GM12892 (cell line): ENCODE measurements at regions not wholly inside any gene's neighbourhood (a gene's known extent, or its start where the extent isn't known, plus 50 kb on each side); places are given as distances from the start of the nearest gene placed in this dataset.

Experiments used
- DNase-seq: peaks from one replicate; pipeline ENCODE4 v3.0.0; 2011; ENCODE audit not compliant: insufficient read length
- FAIRE-seq: peaks from 2 replicates; lab custom pipeline; 2011; peaks lifted over from hg19 to GRCh38; lab: Jason Lieb, UNC
- POLR2A ChIP-seq: IDR thresholded peaks from 2 replicates; pipeline ENCODE4 v1.6.1; 2011; ENCODE audit warnings: low read depth, low read length, control low read depth
- POLR2AphosphoS5 ChIP-seq: IDR thresholded peaks from 2 replicates; pipeline ENCODE4 v1.6.1; 2011; ENCODE audit warnings: low read depth, low read length, control low read depth
- TAF1 ChIP-seq: IDR thresholded peaks from 2 replicates; pipeline ENCODE4 v1.6.1; 2011; ENCODE audit warnings: low read depth, mild to moderate bottlenecking, control low read depth, low read length, borderline replicate concordance

DNA sequence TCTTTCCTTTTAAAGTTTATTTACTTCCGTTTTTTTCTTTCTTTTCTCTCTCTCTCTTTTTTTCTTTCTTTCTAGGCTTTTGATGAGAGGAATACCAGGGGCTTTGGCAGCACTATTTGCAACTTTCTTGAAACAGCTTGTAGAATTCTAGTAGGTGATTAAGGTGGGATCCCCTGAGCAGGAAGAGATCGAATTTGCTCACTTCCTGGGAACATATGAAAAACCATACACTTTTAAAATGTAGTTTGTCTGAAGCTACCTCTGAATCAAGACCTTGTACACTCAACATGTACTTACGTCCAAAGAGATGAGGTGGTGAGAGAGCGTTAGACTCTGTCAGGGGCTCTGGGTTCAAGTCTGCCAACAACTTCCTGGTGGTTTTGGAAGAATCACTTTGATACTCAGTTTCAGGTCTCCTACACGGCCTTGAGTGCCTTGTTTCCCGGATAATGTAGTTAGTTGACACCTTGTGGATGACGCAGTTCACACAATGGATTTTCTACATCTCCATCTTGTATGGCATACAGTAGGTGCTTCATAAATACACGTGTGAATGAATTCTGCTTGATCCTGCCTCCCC lies 229.1 kb downstream of the MYCN start:
- FAIRE-seq (no peak), DNase-seq (no peak)
- TF ChIP-seq POLR2A (no peak), POLR2AphosphoS5 (no peak), TAF1 (no peak)

DNA sequence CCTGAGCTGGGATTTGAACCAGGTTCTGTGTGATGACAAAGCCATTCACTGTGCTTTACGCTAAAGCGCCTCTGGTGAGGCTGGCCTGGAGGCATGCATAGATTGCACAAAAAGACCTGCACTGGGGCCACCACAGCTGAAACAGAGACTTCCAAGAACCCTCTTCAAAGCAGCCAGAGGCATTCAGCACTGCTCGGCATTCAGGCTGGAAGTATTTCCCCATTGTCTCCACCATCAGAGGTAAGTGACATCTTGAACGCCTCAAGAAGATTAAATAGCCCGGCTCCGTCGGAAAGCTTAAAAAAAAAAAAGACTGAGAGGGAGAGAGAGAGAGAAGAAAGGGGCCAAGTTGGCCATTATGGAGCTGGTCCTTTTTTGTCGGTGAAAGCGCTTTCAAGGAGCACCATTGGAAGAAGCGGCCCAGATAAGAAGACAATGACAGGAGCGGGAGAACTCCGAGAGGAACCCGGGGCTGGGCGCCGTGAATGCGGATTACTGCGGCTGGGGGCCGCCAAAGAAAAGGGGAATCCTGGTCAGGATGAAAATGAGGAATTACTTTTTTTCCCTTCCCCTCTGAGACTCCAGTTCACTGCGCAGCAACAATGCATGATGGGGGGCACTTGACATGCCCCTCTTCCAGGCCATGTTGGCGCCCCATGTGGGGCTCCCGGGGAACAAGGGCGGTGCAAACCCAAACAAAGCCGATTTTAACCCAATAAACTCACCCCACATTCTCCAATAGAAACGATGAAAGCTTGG lies 228.3 kb downstream of the MYCN start:
- TF ChIP-seq POLR2AphosphoS5 (no peak), TAF1 (no peak), POLR2A (no peak)
- DNase-seq (no peak), FAIRE-seq (no peak)

DNA sequence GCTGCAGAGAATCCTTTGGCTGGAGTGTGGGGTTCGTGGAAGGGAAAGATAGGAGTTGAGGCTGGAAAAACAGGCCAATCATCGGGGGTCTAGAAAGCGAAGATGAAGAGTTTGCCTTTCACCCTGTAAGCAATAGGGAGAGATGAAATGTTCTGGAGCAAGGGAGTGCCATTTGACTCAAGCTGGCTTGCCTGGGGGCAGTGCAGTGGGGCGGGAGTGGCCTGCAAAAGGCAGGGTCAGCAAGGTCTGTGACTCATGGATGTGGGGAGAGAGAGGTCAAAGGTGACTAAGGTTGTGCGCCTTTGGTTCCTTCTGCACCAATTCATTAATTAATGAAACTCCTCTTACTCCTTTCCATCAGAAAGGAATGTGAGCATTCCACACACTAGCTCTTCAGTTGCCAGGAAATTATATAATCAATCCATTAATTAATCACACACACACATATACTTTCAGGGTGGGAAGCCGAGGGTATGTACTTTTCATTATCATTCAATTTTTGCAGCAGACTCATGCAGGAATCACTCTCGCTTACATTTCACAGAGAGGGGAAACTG lies 227.6 kb downstream of the MYCN start:
- TF ChIP-seq POLR2A (no peak), TAF1 (no peak), POLR2AphosphoS5 (no peak)
- FAIRE-seq (no peak), DNase-seq (no peak)

DNA sequence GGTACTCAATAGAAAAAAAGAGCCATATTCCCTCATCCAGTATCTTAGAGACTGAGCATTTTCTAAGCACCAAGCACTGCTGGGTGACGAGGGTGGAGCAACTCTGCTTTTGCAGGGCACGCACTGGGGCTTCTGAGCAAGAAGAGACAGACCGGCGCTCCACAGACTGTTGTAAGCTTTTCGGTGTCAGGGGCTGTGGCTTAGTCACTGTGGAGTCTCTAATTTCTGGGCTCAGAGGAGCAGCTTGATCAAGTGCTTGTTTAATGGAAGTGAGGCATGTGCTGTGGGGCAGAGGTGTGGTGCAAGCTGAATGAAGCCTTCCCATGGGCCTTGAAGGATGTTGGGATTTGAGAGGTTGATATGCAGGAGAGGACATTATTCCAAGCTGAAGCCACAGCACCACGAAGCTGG lies 227.1 kb downstream of the MYCN start:
- TF ChIP-seq TAF1 = no peak
- TF ChIP-seq POLR2AphosphoS5 = no peak
- no peak for TF ChIP-seq POLR2A
- DNase-seq (no peak), FAIRE-seq (no peak)

DNA sequence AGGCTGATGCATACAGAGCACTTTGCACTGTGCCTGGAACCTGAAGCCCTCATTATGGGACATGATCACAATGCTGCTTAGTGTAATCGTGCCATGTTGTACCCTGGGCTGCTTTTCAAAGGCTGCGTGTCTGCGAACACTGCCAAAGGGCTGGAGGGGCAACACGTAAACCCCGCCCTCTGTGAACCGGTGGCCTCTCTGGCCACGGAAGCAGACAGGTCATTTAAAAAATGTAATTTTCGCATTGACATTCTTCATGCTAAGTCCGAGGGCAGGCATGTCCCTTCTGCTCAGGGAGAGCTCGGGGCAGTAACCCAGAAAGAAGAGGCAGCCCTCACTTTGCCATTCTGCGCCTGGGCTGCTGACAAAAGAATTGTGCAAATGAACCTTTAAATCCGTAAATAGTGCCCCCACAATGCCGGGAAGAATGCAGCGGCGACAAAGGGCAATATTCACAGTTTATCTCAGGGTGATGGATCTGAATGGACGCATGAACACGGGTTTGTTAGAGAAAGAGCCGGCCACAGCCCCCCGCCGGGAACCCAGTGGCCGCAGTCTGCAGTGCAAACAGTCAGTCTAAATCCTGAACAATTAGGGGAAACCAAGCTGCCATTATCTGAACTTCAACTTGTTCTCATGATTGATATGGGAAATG lies 226.1 kb downstream of the MYCN start:
- DNase-seq (no peak), FAIRE-seq (no peak)
- TF ChIP-seq POLR2A (no peak), POLR2AphosphoS5 (no peak), TAF1 (no peak)

DNA sequence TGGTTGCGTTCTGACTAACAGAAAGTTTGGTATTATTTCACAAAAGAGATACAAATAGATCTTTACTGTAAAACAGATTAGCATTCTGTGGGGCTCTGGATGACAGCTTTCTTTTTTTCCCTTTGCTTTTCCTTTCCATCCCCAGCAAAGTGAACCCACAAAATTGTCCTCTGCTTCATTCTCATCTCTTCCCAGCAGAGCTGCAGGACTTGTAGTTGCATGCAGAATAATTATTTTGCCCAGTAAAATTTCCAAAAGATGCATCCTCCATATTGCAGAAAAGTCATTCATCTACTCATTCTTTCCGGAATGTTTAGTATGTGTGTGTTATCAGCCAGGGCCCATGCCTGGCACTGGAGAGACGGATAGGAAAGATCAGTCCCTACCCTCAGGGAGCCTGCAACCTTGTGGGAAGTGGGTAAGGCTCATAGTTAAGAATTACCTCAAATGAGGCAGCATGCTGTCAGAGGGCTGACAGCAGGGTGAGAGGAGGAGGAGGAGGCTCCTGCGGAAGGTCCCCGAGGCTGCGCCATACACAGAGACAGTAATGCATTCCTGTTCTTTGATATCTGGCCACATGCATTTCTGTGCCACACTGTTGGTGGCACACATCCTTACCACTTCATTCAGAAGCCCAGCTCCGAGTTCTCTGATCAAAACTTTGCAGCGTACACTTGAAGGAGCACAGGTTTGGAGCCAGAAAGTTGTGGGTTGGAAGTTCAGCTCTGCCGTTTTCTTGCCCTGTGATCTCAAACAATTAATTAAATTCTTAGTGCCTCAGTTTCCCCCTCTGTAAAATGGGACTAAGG lies 225.4 kb downstream of the MYCN start:
- no peak for DNase-seq
- TF ChIP-seq POLR2AphosphoS5 (no peak), POLR2A (no peak), TAF1 (no peak)
- no peak for FAIRE-seq

DNA sequence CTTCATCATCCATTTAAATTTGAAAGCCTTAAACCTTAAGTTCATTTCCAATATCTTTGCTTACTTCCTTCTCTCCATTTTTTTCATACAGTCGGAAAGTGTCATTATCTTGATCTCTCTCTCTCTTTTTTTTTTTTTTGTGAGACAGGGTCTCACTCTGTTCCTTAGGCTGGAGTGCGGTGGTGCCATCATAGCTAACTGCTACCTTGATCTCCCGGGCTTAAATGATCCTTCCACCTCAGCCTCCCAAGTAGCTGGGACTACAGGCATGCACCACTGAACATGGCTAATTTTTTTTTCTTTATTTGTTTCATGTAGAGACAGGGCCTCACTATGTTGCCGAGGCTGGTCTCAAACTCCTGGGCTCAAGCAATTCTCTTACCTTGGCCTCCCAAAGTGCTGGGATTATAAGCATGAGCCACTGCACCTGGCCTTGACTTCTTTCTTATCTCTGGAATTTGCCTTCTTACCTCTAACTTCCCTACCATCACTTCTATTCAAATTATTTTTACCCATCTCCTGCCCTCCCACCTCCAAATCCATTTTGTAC lies 222.2 kb downstream of the MYCN start:
- TF ChIP-seq TAF1 (no peak), POLR2A (no peak), POLR2AphosphoS5 (no peak)
- no peak for DNase-seq
- FAIRE-seq = no peak

DNA sequence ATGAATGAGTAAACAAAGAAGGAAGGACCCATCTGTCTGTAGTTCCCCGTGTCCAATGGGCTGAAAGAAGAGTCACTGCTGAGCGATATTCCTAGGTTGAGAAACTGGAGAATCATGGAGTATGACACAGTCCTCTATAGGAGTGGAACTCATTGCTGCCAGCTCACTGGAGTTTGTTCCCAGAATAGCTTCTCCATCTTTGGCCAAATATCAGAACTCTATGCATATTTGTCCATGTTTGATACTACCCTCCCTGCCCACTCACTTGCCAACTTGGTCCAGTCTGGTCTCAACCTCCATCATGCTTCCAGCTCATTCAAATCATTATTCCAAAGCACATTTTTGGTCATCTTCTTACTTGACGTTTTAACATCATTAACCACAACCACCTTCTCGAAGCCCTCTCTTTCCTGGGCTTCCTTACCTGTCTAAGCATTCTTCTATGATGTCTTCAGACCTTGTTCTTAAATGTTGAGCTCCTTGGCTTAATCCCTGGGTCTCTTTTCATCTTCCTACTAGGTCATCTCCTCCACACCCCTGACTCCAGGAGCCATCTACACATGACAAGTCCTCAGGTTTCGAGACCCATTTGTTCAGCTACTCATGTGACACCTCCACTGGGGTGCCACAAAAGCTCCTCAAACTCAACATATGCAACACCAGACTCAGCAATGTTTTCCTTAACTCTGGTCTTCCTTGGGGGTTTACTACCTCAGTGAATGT lies 221.6 kb downstream of the MYCN start:
- DNase-seq = no peak
- no peak for FAIRE-seq
- no peak for TF ChIP-seq TAF1
- no peak for TF ChIP-seq POLR2AphosphoS5

DNA sequence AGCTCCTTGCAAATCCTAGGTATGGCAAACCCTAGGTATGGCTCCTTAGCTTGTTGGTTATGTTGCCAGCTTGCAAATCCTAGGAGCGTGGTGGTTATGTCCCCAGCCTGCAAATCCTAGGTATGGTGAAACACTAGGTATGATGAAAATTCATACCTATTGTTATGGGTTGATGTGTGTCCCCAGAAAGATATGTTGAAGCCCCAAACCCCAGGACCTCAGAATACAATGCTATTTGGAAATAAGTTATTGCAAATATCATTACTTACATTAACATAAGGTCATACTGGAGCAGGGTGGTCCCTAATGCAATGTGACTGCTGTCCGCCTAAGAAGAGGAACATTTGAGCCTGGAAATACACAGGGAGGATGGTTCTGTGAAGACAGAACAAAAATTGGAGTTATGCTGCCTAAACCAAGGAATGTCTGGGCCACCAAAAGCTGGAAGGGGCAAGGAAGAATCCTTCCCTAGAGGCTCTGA lies 220.8 kb downstream of the MYCN start:
- TF ChIP-seq POLR2A = no peak
- no peak for TF ChIP-seq POLR2AphosphoS5
- no peak for TF ChIP-seq TAF1
- FAIRE-seq = no peak
- no peak for DNase-seq
